PC-9 (cell line): ENCODE measurements at regions not wholly inside any gene's neighbourhood (a gene's known extent, or its start where the extent isn't known, plus 50 kb on each side); places are given as distances from the start of the nearest gene placed in this dataset.

Experiments
- BruUV-seq: library from RNA; stranded (reverse); fragments of 400-500 nt; replicated peaks from 2 replicates; lab custom pipeline; 2021; lab: Mats Ljungman, UMichigan
- CTCF ChIA-PET: fragments of 300-600 bp; sonication (Branson Sonifier 250); formaldehyde crosslinking; loops from one replicate; lab custom pipeline; 2022; ENCODE audit warnings: antibody characterized with exemption; lab: Charles Lee
- POLR2A ChIA-PET: fragments of 300-600 bp; sonication (Branson Sonifier 250); formaldehyde crosslinking; loops from one replicate; lab custom pipeline; 2022; ENCODE audit warnings: antibody characterized with exemption; ENCODE audit not compliant: unreplicated experiment; lab: Charles Lee
- DNase-seq, 2 experiments: peaks; one replicate each; pipeline versions ENCODE4 v3.0.0 to v3.0.0-alpha.2; 2015 to 2022; ENCODE audit warnings: mixed read lengths in 1 of 2
- H2AFZ ChIP-seq: fragments of 200-600 bp; sonication (generic); 2 replicates; pipeline ENCODE4 v1.8.1; 2017; ENCODE audit warnings: antibody characterized with exemption
- H3F3A ChIP-seq: fragments of 200-600 bp; sonication (generic); 2 replicates; pipeline ENCODE4 v1.8.1; 2017; ENCODE audit warnings: antibody characterized with exemption, mild to moderate bottlenecking, low read depth; ENCODE audit not compliant: insufficient read depth
- H3K27ac ChIP-seq: fragments of 200-600 bp; sonication (generic); 2 replicates; pipeline ENCODE4 v1.6.1; 2016; ENCODE audit warnings: mixed run types
- H3K27me3 ChIP-seq: fragments of 200-600 bp; sonication (generic); 2 replicates; pipeline ENCODE4 v1.6.1; 2016; ENCODE audit warnings: low read depth, mixed run types; ENCODE audit not compliant: insufficient read depth
- H3K36me3 ChIP-seq: fragments of 200-600 bp; sonication (generic); 2 replicates; pipeline ENCODE4 v1.6.1; 2016; ENCODE audit warnings: low read depth, mixed run types
- H3K4me1 ChIP-seq: fragments of 200-600 bp; sonication (generic); replicated peaks from 2 replicates; pipeline ENCODE4 v1.6.1; 2016; ENCODE audit warnings: mixed run types; ENCODE audit not compliant: insufficient read depth
- H3K4me2 ChIP-seq: fragments of 200-600 bp; sonication (generic); 2 replicates; pipeline ENCODE4 v1.6.1; 2017; ENCODE audit warnings: mixed run types
- H3K4me3 ChIP-seq: fragments of 200-600 bp; sonication (generic); 2 replicates; pipeline ENCODE4 v1.6.1; 2016; ENCODE audit warnings: mixed run types
- H3K79me2 ChIP-seq: fragments of 200-600 bp; sonication (generic); 2 replicates; pipeline ENCODE4 v1.6.1; 2017; ENCODE audit warnings: low read depth, mixed run types
- H3K9me2 ChIP-seq: fragments of 200-600 bp; sonication (generic); 2 replicates; pipeline ENCODE4 v1.8.1; 2017; ENCODE audit warnings: mild to moderate bottlenecking; ENCODE audit not compliant: insufficient read depth
- H3K9me3 ChIP-seq: fragments of 200-600 bp; sonication (generic); 2 replicates; pipeline ENCODE4 v1.8.1; 2016; ENCODE audit warnings: low read depth; ENCODE audit not compliant: insufficient read depth
- H4K20me1 ChIP-seq: fragments of 200-600 bp; sonication (generic); 2 replicates; pipeline ENCODE4 v1.8.1; 2017; ENCODE audit not compliant: insufficient read depth
- EZH2 ChIP-seq: fragments of 200-600 bp; sonication (generic); IDR thresholded peaks from 2 replicates; pipeline ENCODE4 v1.8.0; 2017; ENCODE audit warnings: antibody characterized with exemption, low read depth
- intact Hi-C: fragments of 100-400 bp; cut with micrococcal nuclease; formaldehyde crosslinking; loops from one replicate; pipeline ENCODE4 v1.10.0; 2022; ENCODE audit not compliant: unreplicated experiment
- TF ChIP-seq, protein P1 (sequence below): fragments of 200-600 bp; sonication (generic); conservative IDR thresholded peaks from 2 replicates; pipeline ENCODE4 v1.6.1; 2017; ENCODE audit warnings: mixed run types, antibody characterized with exemption, mild to moderate bottlenecking, moderate library complexity

DNA sequence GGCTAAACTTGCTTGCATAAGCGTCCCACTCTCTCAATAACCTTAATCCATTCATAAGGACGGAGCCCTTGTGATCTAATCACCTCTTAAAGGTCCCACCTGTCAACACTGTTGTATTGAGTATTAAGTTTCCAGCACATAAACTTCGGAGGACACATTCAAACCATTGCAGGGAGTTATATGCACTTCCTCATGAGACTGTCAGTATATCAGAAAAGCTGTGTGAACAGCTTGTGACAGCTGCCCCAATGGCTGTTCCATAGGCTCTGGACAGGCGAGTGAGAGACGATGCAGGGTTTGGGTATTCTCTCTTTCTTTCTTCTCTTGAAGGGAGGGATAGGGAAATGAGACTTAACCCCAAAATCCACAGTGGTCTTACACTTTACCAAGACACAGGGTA, 64.2 kb upstream of the RPL34 start:
- no peaks in the 10 kb centered on the region for H3K79me2 ChIP-seq
- no peaks in the 10 kb centered on the region for H3K36me3 ChIP-seq
- no peaks in the 10 kb centered on the region for H3K9me2 ChIP-seq
- no peak overlapping the region for H3K4me3 ChIP-seq
- no peak overlapping the region for H2AFZ ChIP-seq
- H3K4me2 ChIP-seq, result no peak overlapping the region
- no peak for TF ChIP-seq EZH2
- TF ChIP-seq, protein P1, sequence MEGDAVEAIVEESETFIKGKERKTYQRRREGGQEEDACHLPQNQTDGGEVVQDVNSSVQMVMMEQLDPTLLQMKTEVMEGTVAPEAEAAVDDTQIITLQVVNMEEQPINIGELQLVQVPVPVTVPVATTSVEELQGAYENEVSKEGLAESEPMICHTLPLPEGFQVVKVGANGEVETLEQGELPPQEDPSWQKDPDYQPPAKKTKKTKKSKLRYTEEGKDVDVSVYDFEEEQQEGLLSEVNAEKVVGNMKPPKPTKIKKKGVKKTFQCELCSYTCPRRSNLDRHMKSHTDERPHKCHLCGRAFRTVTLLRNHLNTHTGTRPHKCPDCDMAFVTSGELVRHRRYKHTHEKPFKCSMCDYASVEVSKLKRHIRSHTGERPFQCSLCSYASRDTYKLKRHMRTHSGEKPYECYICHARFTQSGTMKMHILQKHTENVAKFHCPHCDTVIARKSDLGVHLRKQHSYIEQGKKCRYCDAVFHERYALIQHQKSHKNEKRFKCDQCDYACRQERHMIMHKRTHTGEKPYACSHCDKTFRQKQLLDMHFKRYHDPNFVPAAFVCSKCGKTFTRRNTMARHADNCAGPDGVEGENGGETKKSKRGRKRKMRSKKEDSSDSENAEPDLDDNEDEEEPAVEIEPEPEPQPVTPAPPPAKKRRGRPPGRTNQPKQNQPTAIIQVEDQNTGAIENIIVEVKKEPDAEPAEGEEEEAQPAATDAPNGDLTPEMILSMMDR, result no peak
- no peak for DNase-seq
- H3K9me3 ChIP-seq, result no peaks in the 10 kb centered on the region
- no TSS peak for BruUV-seq
- ChIA-PET CTCF (no interaction called here), POLR2A (no interaction called here)
- H3K4me1 ChIP-seq, result no peaks in the 10 kb centered on the region
- intact Hi-C loops, result no loop called here
- no peaks in the 10 kb centered on the region for H3K27me3 ChIP-seq
- H3F3A ChIP-seq, result no peaks in the 10 kb centered on the region
- no peaks in the 10 kb centered on the region for H4K20me1 ChIP-seq
- no peak overlapping the region for H3K27ac ChIP-seq

DNA sequence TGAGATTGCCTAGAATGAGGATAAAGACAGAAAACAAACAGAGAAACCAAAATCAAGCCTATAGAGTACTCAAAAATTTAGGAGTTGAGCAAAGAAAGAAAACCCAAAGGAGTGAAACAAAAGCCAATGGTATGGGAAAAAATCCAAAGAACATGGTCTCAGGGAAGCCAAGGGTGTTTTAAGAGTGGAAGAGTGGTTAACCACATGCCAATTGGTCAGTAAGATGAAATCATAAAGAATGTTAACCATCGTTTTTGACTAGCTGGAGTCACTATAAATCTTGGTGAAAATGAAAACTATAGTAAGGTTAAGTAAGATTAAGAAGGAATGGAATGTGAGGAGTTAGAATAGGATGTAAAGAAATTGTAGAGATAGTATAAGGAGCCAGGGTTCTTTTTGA, 64.7 kb upstream of the RPL34 start:
- H3K4me3 ChIP-seq, result no peak overlapping the region
- no peak overlapping the region for H3K4me2 ChIP-seq
- H3F3A ChIP-seq, result no peaks in the 10 kb centered on the region
- DNase-seq, result no peak
- H2AFZ ChIP-seq, result no peak overlapping the region
- no peaks in the 10 kb centered on the region for H3K36me3 ChIP-seq
- no peaks in the 10 kb centered on the region for H3K79me2 ChIP-seq
- H3K27ac ChIP-seq, result no peak overlapping the region
- TF ChIP-seq, protein P1, result no peak
- TF ChIP-seq EZH2, result no peak
- intact Hi-C loops, result no loop called here
- H3K27me3 ChIP-seq, result no peaks in the 10 kb centered on the region
- ChIA-PET CTCF (no interaction called here), POLR2A (no interaction called here)
- no TSS peak for BruUV-seq
- no peaks in the 10 kb centered on the region for H3K4me1 ChIP-seq
- no peaks in the 10 kb centered on the region for H3K9me2 ChIP-seq
- H3K9me3 ChIP-seq, result no peaks in the 10 kb centered on the region
- H4K20me1 ChIP-seq, result no peaks in the 10 kb centered on the region

DNA sequence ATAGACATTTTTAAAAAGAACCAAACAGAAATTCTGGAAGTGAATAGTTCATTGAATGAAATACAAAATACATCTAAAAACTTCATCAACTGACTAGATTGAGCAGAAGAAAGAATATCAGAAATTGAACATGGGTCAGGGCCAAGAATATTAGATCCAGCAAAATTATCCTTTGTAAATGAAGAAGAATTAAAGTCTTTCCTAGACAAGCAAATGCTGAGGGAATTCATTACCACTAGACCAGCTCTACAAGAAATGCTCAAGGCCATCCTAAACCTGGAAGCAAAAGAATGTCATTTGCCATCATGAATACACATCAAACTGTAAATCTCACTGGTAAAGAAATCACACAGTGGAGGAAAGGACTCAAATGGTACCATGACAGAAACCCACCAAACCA, 72.7 kb upstream of the RPL34 start:
- H3K36me3 ChIP-seq, result no peaks in the 10 kb centered on the region
- no peak overlapping the region for H3K27ac ChIP-seq
- DNase-seq, result no peak
- H3K79me2 ChIP-seq, result no peaks in the 10 kb centered on the region
- POLR2A ChIA-PET, result no interaction called here
- intact Hi-C loops, result no loop called here
- no peak overlapping the region for H2AFZ ChIP-seq
- no peaks in the 10 kb centered on the region for H4K20me1 ChIP-seq
- no peaks in the 10 kb centered on the region for H3K4me1 ChIP-seq
- no peaks in the 10 kb centered on the region for H3K9me2 ChIP-seq
- H3K27me3 ChIP-seq, result no peaks in the 10 kb centered on the region
- no peaks in the 10 kb centered on the region for H3K9me3 ChIP-seq
- BruUV-seq, result no TSS peak
- no peaks in the 10 kb centered on the region for H3F3A ChIP-seq
- H3K4me3 ChIP-seq, result no peak overlapping the region
- no peak overlapping the region for H3K4me2 ChIP-seq
- TF ChIP-seq, protein P1, result no peak
- TF ChIP-seq EZH2, result no peak
- CTCF ChIA-PET, result no interaction called here
